Embryonic facial prominence (tissue), 1 donor: ENCODE measurements at regions not wholly inside any gene's neighbourhood (a gene's known extent, or its start where the extent isn't known, plus 50 kb on each side); places are given as distances from the start of the nearest gene placed in this dataset.
"Not testable (repeated sequence)": the region's sequence is repeated elsewhere in the genome, so short reads cannot be mapped to it uniquely, and the experiment has no call there.

Experiments
- DNase-seq: peaks from one replicate; pipeline ENCODE4 v3.0.0-alpha.2; 2016; ENCODE audit errors: extremely low spot score

DNA sequence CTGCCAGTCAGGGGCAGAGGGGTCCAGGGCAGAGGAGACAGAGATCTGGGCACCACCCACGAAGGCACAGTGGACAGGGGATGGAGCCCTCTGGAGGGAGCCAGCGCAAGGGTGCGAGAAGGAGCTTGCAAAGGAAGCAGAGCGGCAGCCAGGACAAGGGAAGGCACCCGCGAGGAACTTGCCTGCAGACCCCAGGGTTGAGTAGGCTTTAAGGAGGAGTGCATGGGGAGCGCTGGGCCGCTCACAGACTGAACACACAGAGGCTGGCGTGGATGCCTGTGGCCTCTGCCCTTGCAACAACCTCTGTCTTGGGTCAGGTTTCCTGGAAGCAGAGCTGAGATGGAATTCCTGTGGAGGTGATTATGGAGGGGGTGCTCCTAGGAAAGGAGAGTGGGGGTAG lies 374.4 kb downstream of the CNTNAP3B start:
- DNase-seq, result not testable (repeated sequence)

- DNase-seq, result not testable (repeated sequence)
Observed at GRCh38 chr9:41754403-41754802, 374.8 kb downstream of the CNTNAP3B start.

GRCh38 chr9:41741897-41742296 lies 387.3 kb downstream of the CNTNAP3B start:
- not testable (repeated sequence) for DNase-seq

GRCh38 chr9:41741173-41741572 lies 388.1 kb downstream of the CNTNAP3B start:
- not testable (repeated sequence) for DNase-seq

- DNase-seq, result not testable (repeated sequence)
Observed at GRCh38 chr9:41738681-41739080, 390.5 kb downstream of the CNTNAP3B start.

DNA sequence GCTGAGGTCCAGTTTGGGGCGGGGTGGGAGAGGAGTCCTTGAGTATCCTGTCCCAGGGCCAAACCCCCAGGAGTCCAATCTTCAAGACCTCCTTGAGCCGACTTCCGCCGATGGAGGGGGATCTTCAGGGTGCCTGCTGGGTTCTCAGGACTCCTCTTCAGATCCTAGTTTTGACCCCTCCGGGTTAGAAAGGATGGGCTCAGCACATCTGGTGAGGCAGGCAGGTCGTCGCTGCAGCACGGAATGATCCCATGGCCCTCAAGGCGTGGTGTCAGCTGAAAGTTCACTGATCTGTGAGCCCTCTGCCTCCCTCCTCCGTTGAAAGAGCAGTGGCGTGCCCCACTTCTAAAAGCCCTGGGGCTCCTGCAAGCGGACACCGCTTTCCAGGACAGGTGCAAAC lies 430.0 kb downstream of the CNTNAP3B start:
- DNase-seq, result not testable (repeated sequence)

- DNase-seq, result not testable (repeated sequence)
Observed at GRCh38 chr9:41697080-41697479, 432.1 kb downstream of the CNTNAP3B start.

DNA sequence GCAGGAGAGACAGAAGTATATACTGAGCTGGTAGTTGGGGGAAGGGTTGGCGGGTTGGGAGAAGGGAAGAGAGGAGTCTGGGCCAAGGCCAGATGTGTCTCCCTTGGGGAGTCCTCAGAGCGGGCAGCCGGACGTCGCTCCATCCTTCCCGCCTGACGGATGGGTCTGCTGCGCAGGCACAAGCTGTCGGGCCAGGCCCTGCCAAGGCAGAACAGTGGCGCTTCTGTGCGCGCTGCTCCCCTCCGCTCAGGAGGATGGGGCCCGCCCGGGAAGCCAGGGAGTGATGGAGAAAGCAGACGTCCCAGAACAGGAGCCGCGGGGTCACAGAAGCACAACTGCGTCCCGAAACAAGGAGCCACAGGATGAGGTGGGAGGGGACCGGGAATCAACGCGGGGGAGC lies 449.9 kb downstream of the CNTNAP3B start:
- not testable (repeated sequence) for DNase-seq

GRCh38 chr9:41663497-41664036 lies 465.7 kb downstream of the CNTNAP3B start:
- DNase-seq, result not testable (repeated sequence)

- not testable (repeated sequence) for DNase-seq
Observed at GRCh38 chr9:41658706-41659105, 469.6 kb upstream of the ZNG1F start.

- DNase-seq, result not testable (repeated sequence)
Observed at GRCh38 chr9:41658116-41658515, 469.0 kb upstream of the ZNG1F start.

- not testable (repeated sequence) for DNase-seq
Observed at GRCh38 chr9:41657141-41657540, 468.0 kb upstream of the ZNG1F start.

DNA sequence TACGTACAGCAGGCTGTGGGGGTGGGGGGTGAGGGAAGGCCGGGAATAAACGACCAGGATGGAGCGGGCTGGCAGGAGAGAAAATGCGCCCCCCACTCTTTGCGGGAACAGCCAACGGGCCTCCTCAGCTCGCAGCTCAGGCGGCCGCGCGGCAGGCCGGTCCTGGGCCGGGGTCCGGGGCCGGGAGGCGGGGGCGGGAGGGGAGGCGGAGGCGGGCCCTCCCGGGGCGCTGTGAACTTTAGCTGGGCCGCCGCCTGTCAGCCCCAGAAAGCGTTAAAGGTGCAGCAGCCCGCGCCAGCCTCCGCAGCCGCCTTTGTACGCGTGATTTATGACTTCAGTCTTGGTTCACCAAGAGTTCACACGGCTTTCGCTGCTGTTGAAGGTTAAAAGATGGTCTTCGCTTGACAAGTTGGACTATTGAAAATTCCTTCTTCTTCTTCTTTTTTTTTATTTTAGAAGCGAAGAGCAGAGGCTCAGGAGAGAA lies 466.0 kb upstream of the ZNG1F start:
- not testable (repeated sequence) for DNase-seq

DNA sequence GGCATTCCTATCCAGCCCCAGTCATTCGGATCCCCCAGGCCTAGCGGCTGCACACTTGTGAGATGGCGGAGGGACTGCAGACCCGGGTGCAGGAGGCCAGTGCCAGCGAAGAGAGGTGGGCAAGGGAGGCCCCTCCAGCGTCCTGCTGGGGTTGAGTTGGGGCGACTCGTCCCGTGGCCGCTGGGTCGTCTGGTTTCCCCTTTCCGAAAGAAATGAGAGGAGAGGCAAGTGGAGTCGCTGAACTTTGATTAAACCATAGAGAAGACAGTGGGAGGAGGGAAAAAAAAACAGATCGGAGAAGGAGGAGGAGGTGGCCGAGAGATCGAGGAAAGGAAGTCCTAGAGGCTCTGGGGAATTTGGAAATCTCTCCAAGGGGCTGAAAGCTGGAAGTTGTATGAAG lies 465.2 kb upstream of the ZNG1F start:
- not testable (repeated sequence) for DNase-seq

DNA sequence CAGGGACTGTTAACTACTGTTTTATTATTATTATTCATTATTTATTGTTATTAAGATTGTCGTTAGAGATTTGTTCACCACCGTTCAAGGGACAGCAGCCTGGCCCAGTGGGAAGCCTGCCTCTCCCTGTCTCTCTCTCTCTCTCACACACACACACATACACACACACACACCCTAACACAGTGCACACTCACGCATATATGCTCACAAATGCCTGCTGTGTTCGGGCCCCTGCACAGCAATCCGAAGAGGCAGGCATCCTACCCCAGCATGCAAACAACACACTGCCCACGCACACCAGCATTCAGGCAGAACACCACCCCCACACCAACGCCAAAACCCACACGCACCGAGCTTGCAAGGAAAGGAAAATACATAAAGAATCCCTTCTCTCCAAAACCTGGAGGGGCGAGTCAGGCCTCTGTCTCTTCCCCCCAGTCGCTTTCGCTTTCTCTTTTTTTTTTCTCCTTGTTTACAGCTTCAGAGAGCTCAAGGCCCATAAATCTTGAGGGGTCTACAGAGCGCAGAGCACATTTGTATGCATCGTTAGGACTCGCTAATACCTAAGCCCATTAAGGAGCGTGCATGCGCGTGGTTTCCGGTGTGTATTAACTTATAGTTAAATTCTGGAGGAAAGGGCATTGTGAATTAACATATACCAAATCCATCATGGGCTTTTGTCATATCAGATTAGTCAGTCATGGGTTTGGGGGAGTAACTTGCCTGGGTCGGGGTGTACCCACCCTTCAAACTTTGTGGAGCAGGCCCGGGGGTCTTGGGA lies 464.6 kb upstream of the ZNG1F start:
- DNase-seq, result not testable (repeated sequence)

GRCh38 chr9:41652800-41653199 lies 463.7 kb upstream of the ZNG1F start:
- not testable (repeated sequence) for DNase-seq

DNA sequence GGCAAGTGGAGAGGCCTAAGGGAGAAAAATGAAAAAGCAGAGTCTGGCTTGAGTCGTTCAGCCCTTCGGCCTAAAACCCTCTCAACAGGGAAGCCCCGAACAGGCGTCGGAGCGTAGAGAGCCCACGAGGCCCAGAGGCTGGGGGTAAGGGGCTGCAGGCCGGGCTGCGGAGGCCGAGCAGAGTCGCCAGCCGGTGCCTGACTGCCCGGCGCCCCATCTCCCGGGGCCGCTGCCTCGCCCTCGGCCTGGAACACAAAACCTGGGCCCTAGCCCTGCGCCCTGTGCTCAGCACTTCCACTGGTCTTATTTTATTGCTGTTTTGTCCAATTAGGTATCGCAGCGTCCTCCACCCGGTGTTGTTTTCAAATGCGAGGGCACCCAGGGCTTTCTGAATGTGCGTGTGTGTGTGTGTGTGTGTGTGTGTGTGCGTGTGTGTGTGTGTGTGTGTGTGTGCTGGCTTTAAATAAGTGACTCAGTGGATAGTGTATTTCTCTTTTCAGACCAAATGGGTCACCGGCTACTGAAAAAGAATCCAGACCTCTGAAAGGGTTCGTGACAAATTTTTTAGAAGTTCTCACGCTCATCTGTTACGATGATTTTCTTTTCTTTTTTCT lies 463.1 kb upstream of the ZNG1F start:
- not testable (repeated sequence) for DNase-seq

DNA sequence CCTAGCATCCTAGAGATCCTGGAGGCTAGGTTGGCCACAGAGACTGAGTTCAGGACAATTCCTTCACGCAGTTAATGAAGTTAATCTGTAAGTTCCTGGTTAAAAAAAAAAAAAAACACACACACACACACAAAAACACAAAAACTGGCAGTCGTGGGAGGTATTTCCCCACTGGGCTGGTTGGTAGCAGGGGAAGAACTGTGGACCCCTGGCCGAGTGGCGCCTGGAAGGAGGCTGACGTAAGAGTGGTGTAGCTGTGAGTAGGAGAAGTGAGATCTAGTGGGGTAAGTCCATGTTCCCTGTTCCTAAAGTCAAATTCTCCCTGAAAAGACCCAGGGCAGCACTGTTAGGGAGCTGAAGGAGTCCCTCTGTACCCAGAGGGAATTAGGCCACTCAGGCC lies 461.0 kb upstream of the ZNG1F start:
- DNase-seq, result not testable (repeated sequence)

- not testable (repeated sequence) for DNase-seq
Observed at GRCh38 chr9:41648564-41648963, 459.4 kb upstream of the ZNG1F start.

- DNase-seq, result not testable (repeated sequence)
Observed at GRCh38 chr9:41646246-41646645, 457.1 kb upstream of the ZNG1F start.

GRCh38 chr9:41643571-41644279 lies 454.6 kb upstream of the ZNG1F start:
- peak; percentile 62 for DNase-seq

DNA sequence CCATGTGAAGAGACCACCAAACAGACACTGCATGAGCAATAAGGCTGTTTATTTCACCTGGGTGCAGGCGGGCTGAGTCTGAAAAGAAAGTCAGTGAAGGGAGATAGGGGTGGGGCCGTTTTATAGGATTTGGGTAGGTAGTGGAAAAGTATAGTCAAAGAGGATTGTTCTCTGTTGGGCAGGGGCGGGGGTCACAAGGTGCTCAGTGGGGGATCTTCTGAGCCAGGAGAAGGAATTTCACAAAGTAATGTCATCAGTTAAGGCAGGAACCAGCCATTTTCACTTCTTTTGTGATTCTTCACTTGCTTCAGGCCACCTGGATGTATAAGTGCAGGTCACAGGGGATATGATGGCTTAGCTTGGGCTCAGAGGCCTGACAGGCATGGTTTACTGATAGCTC lies 444.6 kb upstream of the ZNG1F start:
- DNase-seq, result not testable (repeated sequence)
